ENCODE measurements at regions not wholly inside any gene's neighbourhood (a gene's known extent, or its start where the extent isn't known, plus 50 kb on each side); places are given as distances from the start of the nearest gene placed in this dataset.
"Not testable (repeated sequence)": the region's sequence is repeated elsewhere in the genome, so short reads cannot be mapped to it uniquely, and the experiment has no call there.

DNA sequence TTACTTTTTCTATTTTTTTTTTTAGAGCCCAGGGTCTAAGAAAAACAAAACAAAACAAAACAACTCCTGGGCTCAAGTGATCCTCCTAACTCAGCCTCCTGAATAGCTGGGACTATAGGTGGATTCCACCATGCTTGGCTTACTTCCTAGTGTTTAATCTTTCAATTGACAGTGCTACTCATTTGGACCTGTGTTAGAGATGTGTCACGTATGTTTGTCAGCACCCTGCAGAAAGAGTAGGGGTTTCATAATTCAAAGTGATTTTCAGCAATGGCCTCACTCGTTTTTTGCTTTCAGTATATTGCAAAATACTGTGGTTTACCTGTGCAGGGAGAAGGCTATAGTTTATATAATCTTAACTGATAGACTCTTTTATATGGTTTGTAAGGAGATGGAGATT lies 71.6 kb upstream of the TEX13D start:
- Histone ChIP-seq H3K27me3 (ENCODE audit: control insufficient read depth, insufficient read depth, low read length) (no peaks in the 10 kb centered on the region), H3K4me3 (ENCODE audit: low read depth, low read length) (no peak overlapping the region), H3K36me3 (ENCODE audit: control insufficient read depth, insufficient read depth, low read length) (no peaks in the 10 kb centered on the region)
- no peak for FAIRE-seq
- DNase-seq (ENCODE audit: low read depth): peak; percentile 7
- TF ChIP-seq, protein P1, sequence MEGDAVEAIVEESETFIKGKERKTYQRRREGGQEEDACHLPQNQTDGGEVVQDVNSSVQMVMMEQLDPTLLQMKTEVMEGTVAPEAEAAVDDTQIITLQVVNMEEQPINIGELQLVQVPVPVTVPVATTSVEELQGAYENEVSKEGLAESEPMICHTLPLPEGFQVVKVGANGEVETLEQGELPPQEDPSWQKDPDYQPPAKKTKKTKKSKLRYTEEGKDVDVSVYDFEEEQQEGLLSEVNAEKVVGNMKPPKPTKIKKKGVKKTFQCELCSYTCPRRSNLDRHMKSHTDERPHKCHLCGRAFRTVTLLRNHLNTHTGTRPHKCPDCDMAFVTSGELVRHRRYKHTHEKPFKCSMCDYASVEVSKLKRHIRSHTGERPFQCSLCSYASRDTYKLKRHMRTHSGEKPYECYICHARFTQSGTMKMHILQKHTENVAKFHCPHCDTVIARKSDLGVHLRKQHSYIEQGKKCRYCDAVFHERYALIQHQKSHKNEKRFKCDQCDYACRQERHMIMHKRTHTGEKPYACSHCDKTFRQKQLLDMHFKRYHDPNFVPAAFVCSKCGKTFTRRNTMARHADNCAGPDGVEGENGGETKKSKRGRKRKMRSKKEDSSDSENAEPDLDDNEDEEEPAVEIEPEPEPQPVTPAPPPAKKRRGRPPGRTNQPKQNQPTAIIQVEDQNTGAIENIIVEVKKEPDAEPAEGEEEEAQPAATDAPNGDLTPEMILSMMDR (IDR thresholded peaks at IDR 0.05; ENCODE audit: insufficient read depth, low read length, severe bottlenecking): no peak

- FAIRE-seq (no peak), DNase-seq (ENCODE audit: low read depth) (peak; percentile 54)
- no peaks in the 10 kb centered on the region for H3K36me3 ChIP-seq (ENCODE audit: control insufficient read depth, insufficient read depth, low read length)
- no peak overlapping the region for H3K4me3 ChIP-seq (ENCODE audit: low read depth, low read length)
- no peaks in the 10 kb centered on the region for H3K27me3 ChIP-seq (ENCODE audit: control insufficient read depth, insufficient read depth, low read length)
- TF ChIP-seq, protein P1 (IDR thresholded peaks at IDR 0.05; ENCODE audit: insufficient read depth, low read length, severe bottlenecking): no peak
These were observed 68.7 kb upstream of the TEX13D start for GRCh38 chrX:124263743-124264142.

- FAIRE-seq: no peak
These were observed 64.4 kb upstream of the TEX13D start for GRCh38 chrX:124268099-124268498.

GRCh38 chrX:124269881-124270280 lies 62.6 kb upstream of the TEX13D start:
- TF ChIP-seq, protein P1 (IDR thresholded peaks at IDR 0.05; ENCODE audit: insufficient read depth, low read length, severe bottlenecking): no peak
- DNase-seq (ENCODE audit: low read depth) (no peak), FAIRE-seq (no peak)
- Histone ChIP-seq H3K27me3 (ENCODE audit: control insufficient read depth, insufficient read depth, low read length) (no peaks in the 10 kb centered on the region), H3K4me3 (ENCODE audit: low read depth, low read length) (no peak overlapping the region), H3K36me3 (ENCODE audit: control insufficient read depth, insufficient read depth, low read length) (no peaks in the 10 kb centered on the region)

More at GRCh38 chrX:124268099-124268498, 64.4 kb upstream of the TEX13D start:
- Histone ChIP-seq H3K4me3 (ENCODE audit: low read depth, low read length) (no peak overlapping the region), H3K27me3 (ENCODE audit: control insufficient read depth, insufficient read depth, low read length) (no peaks in the 10 kb centered on the region), H3K36me3 (ENCODE audit: control insufficient read depth, insufficient read depth, low read length) (no peaks in the 10 kb centered on the region)
- TF ChIP-seq, protein P1 (IDR thresholded peaks at IDR 0.05; ENCODE audit: insufficient read depth, low read length, severe bottlenecking): no peak
- no peak for DNase-seq (ENCODE audit: low read depth)

DNA sequence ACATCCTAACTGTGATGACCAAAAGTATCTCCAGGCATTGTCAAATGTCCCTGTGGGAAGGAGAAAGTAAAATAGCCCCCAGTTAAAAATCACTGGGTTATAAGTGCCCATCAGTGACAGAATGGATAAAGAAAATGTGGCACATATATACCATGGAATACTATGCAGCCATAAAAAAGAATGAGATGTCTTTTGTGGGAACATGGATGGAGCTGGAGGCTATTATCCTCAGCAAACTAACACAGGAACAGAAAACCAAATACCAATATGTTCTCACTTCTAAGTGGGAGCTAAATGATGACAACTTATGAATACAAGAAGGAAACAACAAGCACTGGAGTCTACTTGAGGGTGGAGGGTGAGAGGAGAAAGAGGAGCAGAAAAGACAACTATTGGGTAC lies 60.9 kb upstream of the TEX13D start:
- not testable (repeated sequence) for H3K4me3 ChIP-seq (ENCODE audit: low read depth, low read length); FAIRE-seq; H3K36me3 ChIP-seq (ENCODE audit: control insufficient read depth, insufficient read depth, low read length); H3K27me3 ChIP-seq (ENCODE audit: control insufficient read depth, insufficient read depth, low read length); DNase-seq (ENCODE audit: low read depth)

DNA sequence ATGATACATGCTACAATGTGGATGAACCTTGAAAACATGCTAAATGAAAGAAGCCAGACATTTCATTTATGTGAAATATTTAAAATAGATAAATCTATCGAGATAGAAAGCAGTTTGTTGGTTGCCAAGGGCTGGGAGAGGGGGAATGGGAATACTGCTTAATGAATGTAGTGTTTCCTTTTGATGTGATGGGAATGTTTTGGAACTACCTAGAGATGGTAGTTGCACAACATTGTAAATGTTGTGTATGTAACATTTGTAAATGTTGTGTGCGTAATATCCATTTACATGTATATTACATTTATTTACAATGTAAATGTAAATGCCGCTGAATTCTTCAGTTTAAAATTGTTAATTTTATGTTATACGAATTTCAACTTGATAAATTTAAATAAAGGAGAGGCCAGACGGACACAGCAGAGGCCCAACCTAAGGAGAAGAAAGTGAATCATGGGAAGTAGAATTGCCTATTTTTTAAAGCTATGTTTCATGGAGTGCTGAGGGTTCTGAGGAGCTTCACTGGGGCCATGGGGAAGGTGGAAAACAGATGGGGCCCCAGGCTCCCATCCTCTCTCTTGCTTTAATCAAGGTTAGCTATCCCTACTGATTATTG lies 60.0 kb upstream of the TEX13D start:
- no peak overlapping the region for H3K4me3 ChIP-seq (ENCODE audit: low read depth, low read length)
- no peaks in the 10 kb centered on the region for H3K27me3 ChIP-seq (ENCODE audit: control insufficient read depth, insufficient read depth, low read length)
- TF ChIP-seq, protein P1 (IDR thresholded peaks at IDR 0.05; ENCODE audit: insufficient read depth, low read length, severe bottlenecking): no peak
- FAIRE-seq (no peak), DNase-seq (ENCODE audit: low read depth) (no peak)
- H3K36me3 ChIP-seq (ENCODE audit: control insufficient read depth, insufficient read depth, low read length): no peaks in the 10 kb centered on the region

Measured in bronchial epithelial cell (primary cell).